ENCODE measurements at regions not wholly inside any gene's neighbourhood (a gene's known extent, or its start where the extent isn't known, plus 50 kb on each side); places are given as distances from the start of the nearest gene placed in this dataset.

DNA sequence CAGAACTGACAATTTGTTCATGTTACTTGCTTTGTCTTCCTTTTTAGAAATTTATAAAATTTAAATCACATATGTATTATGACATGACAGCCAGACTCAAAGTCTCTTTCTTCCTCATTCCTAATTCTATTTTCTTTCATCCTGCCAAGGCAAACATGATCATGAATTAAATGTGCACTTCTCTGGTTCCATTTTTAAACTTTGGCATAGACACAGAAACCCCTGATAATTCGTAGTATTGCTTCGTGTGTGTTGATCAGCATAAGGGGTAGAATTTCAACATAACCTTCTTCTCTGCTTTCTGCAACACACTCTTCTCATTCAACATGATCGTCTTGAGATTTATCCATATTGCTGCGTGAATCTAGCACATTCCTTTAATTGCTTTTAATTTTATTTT lies 156.5 kb downstream of the AIPL1 start:
- H3K4me3 ChIP-seq (ENCODE audit: low read depth, low read length) = no peak overlapping the region
- TF ChIP-seq, protein P1, sequence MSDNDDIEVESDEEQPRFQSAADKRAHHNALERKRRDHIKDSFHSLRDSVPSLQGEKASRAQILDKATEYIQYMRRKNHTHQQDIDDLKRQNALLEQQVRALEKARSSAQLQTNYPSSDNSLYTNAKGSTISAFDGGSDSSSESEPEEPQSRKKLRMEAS (IDR thresholded peaks at IDR 0.05; ENCODE audit: low read depth, low read length) = no peak
- no peak for TF ChIP-seq POLR2A (IDR thresholded peaks at IDR 0.05; ENCODE audit: extremely low read depth, insufficient read length)
- TF ChIP-seq, protein P2, sequence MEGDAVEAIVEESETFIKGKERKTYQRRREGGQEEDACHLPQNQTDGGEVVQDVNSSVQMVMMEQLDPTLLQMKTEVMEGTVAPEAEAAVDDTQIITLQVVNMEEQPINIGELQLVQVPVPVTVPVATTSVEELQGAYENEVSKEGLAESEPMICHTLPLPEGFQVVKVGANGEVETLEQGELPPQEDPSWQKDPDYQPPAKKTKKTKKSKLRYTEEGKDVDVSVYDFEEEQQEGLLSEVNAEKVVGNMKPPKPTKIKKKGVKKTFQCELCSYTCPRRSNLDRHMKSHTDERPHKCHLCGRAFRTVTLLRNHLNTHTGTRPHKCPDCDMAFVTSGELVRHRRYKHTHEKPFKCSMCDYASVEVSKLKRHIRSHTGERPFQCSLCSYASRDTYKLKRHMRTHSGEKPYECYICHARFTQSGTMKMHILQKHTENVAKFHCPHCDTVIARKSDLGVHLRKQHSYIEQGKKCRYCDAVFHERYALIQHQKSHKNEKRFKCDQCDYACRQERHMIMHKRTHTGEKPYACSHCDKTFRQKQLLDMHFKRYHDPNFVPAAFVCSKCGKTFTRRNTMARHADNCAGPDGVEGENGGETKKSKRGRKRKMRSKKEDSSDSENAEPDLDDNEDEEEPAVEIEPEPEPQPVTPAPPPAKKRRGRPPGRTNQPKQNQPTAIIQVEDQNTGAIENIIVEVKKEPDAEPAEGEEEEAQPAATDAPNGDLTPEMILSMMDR (IDR thresholded peaks at IDR 0.05; ENCODE audit: low read depth, low read length) = no peak
- TF ChIP-seq MYC (IDR thresholded peaks at IDR 0.05; ENCODE audit: low read depth, low read length) = no peak
- DNase-seq (ENCODE audit: low read depth) = no peak

DNA sequence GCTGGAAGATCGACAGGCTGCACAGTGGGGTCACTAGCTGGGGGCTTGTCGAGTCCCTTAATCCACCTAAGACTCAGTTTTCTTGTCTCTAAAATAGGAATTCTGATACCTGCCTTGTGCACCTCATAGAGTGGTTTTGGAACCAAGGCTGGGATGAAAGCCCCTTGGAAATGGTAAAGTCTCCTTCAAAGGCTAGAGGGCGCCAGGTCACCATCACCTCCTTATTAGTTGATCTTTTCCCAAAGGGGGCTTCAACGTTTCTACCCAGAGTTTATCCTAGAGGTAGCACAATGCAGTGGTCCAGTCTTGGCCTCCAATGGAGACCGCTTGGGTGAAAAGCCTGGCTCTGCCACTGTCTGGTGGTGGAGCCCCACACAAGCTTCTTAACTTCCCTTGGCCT lies 158.2 kb downstream of the AIPL1 start:
- no peak overlapping the region for H3K4me3 ChIP-seq (ENCODE audit: low read depth, low read length)
- DNase-seq (ENCODE audit: low read depth) = no peak
- TF ChIP-seq MYC (IDR thresholded peaks at IDR 0.05; ENCODE audit: low read depth, low read length) = no peak
- TF ChIP-seq, protein P2 (IDR thresholded peaks at IDR 0.05; ENCODE audit: low read depth, low read length) = no peak
- TF ChIP-seq, protein P1 (IDR thresholded peaks at IDR 0.05; ENCODE audit: low read depth, low read length) = no peak
- no peak for TF ChIP-seq POLR2A (IDR thresholded peaks at IDR 0.05; ENCODE audit: extremely low read depth, insufficient read length)

DNA sequence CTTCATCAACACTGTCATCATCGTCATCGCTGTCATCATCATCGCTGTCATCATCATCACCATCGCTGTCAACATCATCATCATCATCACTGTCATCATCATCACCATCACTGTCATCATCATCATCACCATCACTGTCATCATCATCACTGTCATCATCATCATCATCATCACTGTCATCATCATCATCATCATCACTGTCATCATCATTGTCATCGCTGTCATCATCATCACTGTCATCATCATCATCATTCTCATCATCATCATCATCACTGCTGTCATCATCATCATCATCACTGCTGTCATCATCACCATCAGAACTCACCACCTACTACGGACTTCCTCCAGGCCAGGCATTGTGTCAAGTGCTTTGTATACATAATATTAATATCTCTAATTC lies 160.6 kb downstream of the AIPL1 start:
- DNase-seq (ENCODE audit: low read depth) = no peak
- H3K4me3 ChIP-seq (ENCODE audit: low read depth, low read length) = no peak overlapping the region
- no peak for TF ChIP-seq MYC (IDR thresholded peaks at IDR 0.05; ENCODE audit: low read depth, low read length)
- TF ChIP-seq, protein P2 (IDR thresholded peaks at IDR 0.05; ENCODE audit: low read depth, low read length) = no peak
- no peak for TF ChIP-seq POLR2A (IDR thresholded peaks at IDR 0.05; ENCODE audit: extremely low read depth, insufficient read length)
- TF ChIP-seq, protein P1 (IDR thresholded peaks at IDR 0.05; ENCODE audit: low read depth, low read length) = no peak

DNA sequence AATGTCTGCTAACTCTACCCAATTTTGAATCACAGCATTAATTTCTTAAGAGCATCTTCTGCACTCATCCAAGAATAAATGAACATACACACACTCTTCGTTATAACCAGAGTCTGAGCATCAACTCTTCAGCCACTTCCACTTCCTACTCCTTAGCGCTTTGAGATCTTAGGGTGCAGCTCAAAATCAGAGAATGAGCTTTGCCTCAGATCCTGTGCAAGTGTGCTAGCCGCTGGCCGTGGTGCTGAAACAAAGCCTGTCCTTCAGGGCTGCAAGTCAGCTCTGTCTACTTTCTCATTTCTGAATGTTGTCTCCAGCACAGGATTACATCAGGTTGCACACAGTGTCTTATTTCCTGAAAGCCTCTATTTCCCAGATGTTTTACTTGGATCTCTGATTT lies 165.4 kb downstream of the AIPL1 start:
- TF ChIP-seq, protein P1 (IDR thresholded peaks at IDR 0.05; ENCODE audit: low read depth, low read length) = no peak
- TF ChIP-seq, protein P2 (IDR thresholded peaks at IDR 0.05; ENCODE audit: low read depth, low read length) = no peak
- TF ChIP-seq MYC (IDR thresholded peaks at IDR 0.05; ENCODE audit: low read depth, low read length) (no peak), POLR2A (IDR thresholded peaks at IDR 0.05; ENCODE audit: extremely low read depth, insufficient read length) (no peak)
- peak; percentile 56 for DNase-seq (ENCODE audit: low read depth)
- H3K4me3 ChIP-seq (ENCODE audit: low read depth, low read length) = no peak overlapping the region

DNA sequence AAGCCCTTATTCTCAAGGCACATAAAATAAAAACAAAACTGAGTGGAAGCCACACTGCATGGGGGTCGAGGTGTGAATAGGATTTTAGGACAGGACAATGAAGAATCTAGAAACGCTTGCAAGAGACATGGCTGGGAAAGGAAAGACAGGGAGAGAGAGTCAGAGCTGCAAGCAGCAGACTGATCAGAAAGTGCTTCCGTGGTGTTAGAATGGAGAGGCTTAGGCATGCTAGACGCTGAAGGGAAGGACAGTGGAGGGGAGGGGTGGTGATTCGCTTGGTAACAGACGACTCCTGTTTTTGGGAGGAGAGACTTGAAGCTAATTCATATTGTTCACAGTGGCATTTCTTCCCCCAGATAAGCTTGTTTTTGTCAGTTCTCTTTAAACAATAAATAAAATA lies 173.5 kb downstream of the AIPL1 start:
- no peak overlapping the region for H3K4me3 ChIP-seq (ENCODE audit: low read depth, low read length)
- DNase-seq (ENCODE audit: low read depth) = no peak
- no peak for TF ChIP-seq MYC (IDR thresholded peaks at IDR 0.05; ENCODE audit: low read depth, low read length)
- TF ChIP-seq, protein P1 (IDR thresholded peaks at IDR 0.05; ENCODE audit: low read depth, low read length) = no peak
- TF ChIP-seq, protein P2 (IDR thresholded peaks at IDR 0.05; ENCODE audit: low read depth, low read length) = no peak
- TF ChIP-seq POLR2A (IDR thresholded peaks at IDR 0.05; ENCODE audit: extremely low read depth, insufficient read length) = no peak

DNA sequence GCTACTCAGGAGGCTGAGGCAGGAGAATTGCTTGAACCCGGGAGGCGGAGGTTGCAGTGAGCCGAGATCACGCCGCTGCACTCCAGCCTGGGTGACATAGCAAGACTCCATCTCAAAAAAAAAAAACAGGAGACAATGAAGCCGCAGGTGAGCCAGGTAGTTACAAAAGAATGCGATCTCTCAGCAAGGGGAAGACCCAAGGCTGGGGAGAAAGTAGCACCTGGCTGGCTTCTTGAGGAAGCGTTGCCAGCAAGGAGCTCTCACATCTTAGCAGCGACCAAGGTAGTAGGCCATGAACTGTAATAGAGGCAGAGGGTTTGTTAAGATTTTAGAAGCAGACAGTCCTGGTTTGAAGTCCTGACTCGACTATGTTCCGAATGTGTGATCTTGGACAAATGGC lies 175.0 kb downstream of the AIPL1 start:
- TF ChIP-seq MYC (IDR thresholded peaks at IDR 0.05; ENCODE audit: low read depth, low read length) (no peak), POLR2A (IDR thresholded peaks at IDR 0.05; ENCODE audit: extremely low read depth, insufficient read length) (no peak)
- TF ChIP-seq, protein P1 (IDR thresholded peaks at IDR 0.05; ENCODE audit: low read depth, low read length) = no peak
- TF ChIP-seq, protein P2 (IDR thresholded peaks at IDR 0.05; ENCODE audit: low read depth, low read length) = no peak
- DNase-seq (ENCODE audit: low read depth) = no peak

More for the DNA sequence above, 175.0 kb downstream of the AIPL1 start:
- H3K4me3 ChIP-seq (ENCODE audit: low read depth, low read length) = no peak overlapping the region

Data from NB4 (cell line).